ENCODE measurements at regions not wholly inside any gene's neighbourhood (a gene's known extent, or its start where the extent isn't known, plus 50 kb on each side); places are given as distances from the start of the nearest gene placed in this dataset.

GRCh38 chr15:100765467-100766241, 114.0 kb upstream of the ALDH1A3 start:
- H3K27ac ChIP-seq (ENCODE audit: low read depth, low read length) = no peak overlapping the region
- peaks cover 0 to 14% (median 0%) of the 10 kb centered on the region in 5 donors for H3K4me1 ChIP-seq (ENCODE audit: control insufficient read depth in 5 of 5, insufficient read depth in 5 of 5, low read length in 5 of 5)
- no peak overlapping the region for H3K4me3 ChIP-seq (ENCODE audit: low read depth in 1 of 5, low read length in 5 of 5)
- no peaks in the 10 kb centered on the region for H3K9me3 ChIP-seq (ENCODE audit: control insufficient read depth in 5 of 5, low read length in 5 of 5)
- no peaks in the 10 kb centered on the region for H3K36me3 ChIP-seq (ENCODE audit: control insufficient read depth in 5 of 5, insufficient read depth in 5 of 5, low read length in 5 of 5)
- no peak overlapping the region for H3K9ac ChIP-seq (ENCODE audit: low read length in 5 of 5)
- H3K27me3 ChIP-seq (ENCODE audit: control insufficient read depth in 5 of 5, insufficient read depth in 4 of 5, low read length in 5 of 5) = peaks cover 3 to 17% (median 8%) of the 10 kb centered on the region in 5 donors

- H3K27ac ChIP-seq (ENCODE audit: low read depth, low read length) = no peak overlapping the region
- no peak overlapping the region for H3K9ac ChIP-seq (ENCODE audit: low read length in 5 of 5)
- no peaks in the 10 kb centered on the region for H3K9me3 ChIP-seq (ENCODE audit: control insufficient read depth in 5 of 5, low read length in 5 of 5)
- H3K4me1 ChIP-seq (ENCODE audit: control insufficient read depth in 5 of 5, insufficient read depth in 5 of 5, low read length in 5 of 5) = peaks cover 0 to 14% (median 0%) of the 10 kb centered on the region in 5 donors
- no peak overlapping the region for H3K4me3 ChIP-seq (ENCODE audit: low read depth in 1 of 5, low read length in 5 of 5)
- no peaks in the 10 kb centered on the region for H3K36me3 ChIP-seq (ENCODE audit: control insufficient read depth in 5 of 5, insufficient read depth in 5 of 5, low read length in 5 of 5)
- peaks cover 3 to 19% (median 8%) of the 10 kb centered on the region in 5 donors for H3K27me3 ChIP-seq (ENCODE audit: control insufficient read depth in 5 of 5, insufficient read depth in 4 of 5, low read length in 5 of 5)
Measured at GRCh38 chr15:100766243-100767000, 113.2 kb upstream of the ALDH1A3 start.

GRCh38 chr15:100767001-100767825, 112.4 kb upstream of the ALDH1A3 start:
- no peaks in the 10 kb centered on the region for H3K36me3 ChIP-seq (ENCODE audit: control insufficient read depth in 5 of 5, insufficient read depth in 5 of 5, low read length in 5 of 5)
- H3K9me3 ChIP-seq (ENCODE audit: control insufficient read depth in 5 of 5, low read length in 5 of 5) = no peaks in the 10 kb centered on the region

GRCh38 chr15:100768501-100768931, 111.1 kb upstream of the ALDH1A3 start:
- Histone ChIP-seq H3K27ac (ENCODE audit: low read depth, low read length) (no peak overlapping the region), H3K27me3 (ENCODE audit: control insufficient read depth in 5 of 5, insufficient read depth in 4 of 5, low read length in 5 of 5) (peaks cover 3 to 19% (median 6%) of the 10 kb centered on the region in 5 donors), H3K9me3 (ENCODE audit: control insufficient read depth in 5 of 5, low read length in 5 of 5) (no peaks in the 10 kb centered on the region), H3K9ac (ENCODE audit: low read length in 5 of 5) (no peak overlapping the region), H3K36me3 (ENCODE audit: control insufficient read depth in 5 of 5, insufficient read depth in 5 of 5, low read length in 5 of 5) (no peaks in the 10 kb centered on the region), H3K4me3 (ENCODE audit: low read depth in 1 of 5, low read length in 5 of 5) (no peak overlapping the region), H3K4me1 (ENCODE audit: control insufficient read depth in 5 of 5, insufficient read depth in 5 of 5, low read length in 5 of 5) (peaks cover 0 to 14% (median 0%) of the 10 kb centered on the region in 5 donors)

More at GRCh38 chr15:100767001-100767825, 112.4 kb upstream of the ALDH1A3 start:
- no peak overlapping the region for H3K9ac ChIP-seq (ENCODE audit: low read length in 5 of 5)
- peaks cover 3 to 19% (median 6%) of the 10 kb centered on the region in 5 donors for H3K27me3 ChIP-seq (ENCODE audit: control insufficient read depth in 5 of 5, insufficient read depth in 4 of 5, low read length in 5 of 5)
- peaks cover 0 to 14% (median 0%) of the 10 kb centered on the region in 5 donors for H3K4me1 ChIP-seq (ENCODE audit: control insufficient read depth in 5 of 5, insufficient read depth in 5 of 5, low read length in 5 of 5)
- H3K4me3 ChIP-seq (ENCODE audit: low read depth in 1 of 5, low read length in 5 of 5) = no peak overlapping the region
- H3K27ac ChIP-seq (ENCODE audit: low read depth, low read length) = no peak overlapping the region

- Histone ChIP-seq H3K27me3 (ENCODE audit: control insufficient read depth in 5 of 5, insufficient read depth in 4 of 5, low read length in 5 of 5) (peaks cover 3 to 19% (median 6%) of the 10 kb centered on the region in 5 donors), H3K9ac (ENCODE audit: low read length in 5 of 5) (no peak overlapping the region), H3K27ac (ENCODE audit: low read depth, low read length) (no peak overlapping the region), H3K36me3 (ENCODE audit: control insufficient read depth in 5 of 5, insufficient read depth in 5 of 5, low read length in 5 of 5) (no peaks in the 10 kb centered on the region), H3K9me3 (ENCODE audit: control insufficient read depth in 5 of 5, low read length in 5 of 5) (no peaks in the 10 kb centered on the region), H3K4me3 (ENCODE audit: low read depth in 1 of 5, low read length in 5 of 5) (no peak overlapping the region), H3K4me1 (ENCODE audit: control insufficient read depth in 5 of 5, insufficient read depth in 5 of 5, low read length in 5 of 5) (peaks cover 0 to 12% (median 0%) of the 10 kb centered on the region in 5 donors)
Measured at GRCh38 chr15:100769043-100769974, 110.3 kb upstream of the ALDH1A3 start.

- Histone ChIP-seq H3K27ac (ENCODE audit: low read depth, low read length) (no peak overlapping the region), H3K9ac (ENCODE audit: low read length in 5 of 5) (no peak overlapping the region), H3K27me3 (ENCODE audit: control insufficient read depth in 5 of 5, insufficient read depth in 4 of 5, low read length in 5 of 5) (peaks cover 3 to 19% (median 6%) of the 10 kb centered on the region in 5 donors), H3K36me3 (ENCODE audit: control insufficient read depth in 5 of 5, insufficient read depth in 5 of 5, low read length in 5 of 5) (no peaks in the 10 kb centered on the region), H3K4me1 (ENCODE audit: control insufficient read depth in 5 of 5, insufficient read depth in 5 of 5, low read length in 5 of 5) (peaks cover 0 to 10% (median 0%) of the 10 kb centered on the region in 5 donors), H3K4me3 (ENCODE audit: low read depth in 1 of 5, low read length in 5 of 5) (no peak overlapping the region), H3K9me3 (ENCODE audit: control insufficient read depth in 5 of 5, low read length in 5 of 5) (no peaks in the 10 kb centered on the region)
Measured at GRCh38 chr15:100769975-100770340, 109.7 kb upstream of the ALDH1A3 start.

- Histone ChIP-seq H3K9ac (ENCODE audit: low read length in 5 of 5) (no peak overlapping the region), H3K4me3 (ENCODE audit: low read depth in 1 of 5, low read length in 5 of 5) (no peak overlapping the region), H3K27me3 (ENCODE audit: control insufficient read depth in 5 of 5, insufficient read depth in 4 of 5, low read length in 5 of 5) (peaks cover 0 to 19% (median 4%) of the 10 kb centered on the region in 5 donors), H3K36me3 (ENCODE audit: control insufficient read depth in 5 of 5, insufficient read depth in 5 of 5, low read length in 5 of 5) (no peaks in the 10 kb centered on the region), H3K4me1 (ENCODE audit: control insufficient read depth in 5 of 5, insufficient read depth in 5 of 5, low read length in 5 of 5) (peaks cover 0 to 5% (median 0%) of the 10 kb centered on the region in 5 donors), H3K27ac (ENCODE audit: low read depth, low read length) (no peak overlapping the region), H3K9me3 (ENCODE audit: control insufficient read depth in 5 of 5, low read length in 5 of 5) (no peaks in the 10 kb centered on the region)
Measured at GRCh38 chr15:100770661-100771584, 108.7 kb upstream of the ALDH1A3 start.

GRCh38 chr15:100771746-100772145, 107.9 kb upstream of the ALDH1A3 start:
- Histone ChIP-seq H3K36me3 (ENCODE audit: control insufficient read depth in 5 of 5, insufficient read depth in 5 of 5, low read length in 5 of 5) (no peaks in the 10 kb centered on the region), H3K4me1 (ENCODE audit: control insufficient read depth in 5 of 5, insufficient read depth in 5 of 5, low read length in 5 of 5) (no peaks in the 10 kb centered on the region), H3K9ac (ENCODE audit: low read length in 5 of 5) (no peak overlapping the region), H3K27me3 (ENCODE audit: control insufficient read depth in 5 of 5, insufficient read depth in 4 of 5, low read length in 5 of 5) (peaks cover 0 to 12% (median 2%) of the 10 kb centered on the region in 5 donors), H3K4me3 (ENCODE audit: low read depth in 1 of 5, low read length in 5 of 5) (no peak overlapping the region), H3K27ac (ENCODE audit: low read depth, low read length) (no peak overlapping the region), H3K9me3 (ENCODE audit: control insufficient read depth in 5 of 5, low read length in 5 of 5) (no peaks in the 10 kb centered on the region)

Measured in subcutaneous abdominal adipose tissue (tissue), 5 donors.